HepG2 (cell line): ENCODE measurements at regions not wholly inside any gene's neighbourhood (a gene's known extent, or its start where the extent isn't known, plus 50 kb on each side); places are given as distances from the start of the nearest gene placed in this dataset.
A peak's percentile ranks its signal among the peaks of the same experiment; 100 is the strongest.

Experiments
- ATAC-seq: fragments of 200-7000 bp; cut with Tn5 transposase; 3 replicates; pipeline ENCODE4 v1.9.1; 2020; ENCODE audit warnings: mild to moderate bottlenecking, moderate library complexity
- BruUV-seq: library from RNA; stranded (reverse); fragments of 400-500 nt; replicated peaks from 2 replicates; lab custom pipeline; 2021; lab: Mats Ljungman, UMichigan
- CTCF ChIA-PET: fragments of 300-600 bp; formaldehyde crosslinking; extraction: SDS; loops from one replicate; lab custom pipeline; 2021; ENCODE audit warnings: low total read pairs, inconsistent platforms, low intra/inter-chr PET ratio; lab: Yijun Ruan, JAX
- POLR2A ChIA-PET: fragments of 350-600 bp; sonication (Branson Sonifier 250); formaldehyde crosslinking; loops from one replicate; lab custom pipeline; 2020; ENCODE audit warnings: antibody characterized with exemption, inconsistent platforms; lab: Yijun Ruan, JAX
- DNase-seq: peaks from one replicate; pipeline ENCODE4 v3.0.0-alpha.2; 2015; ENCODE audit warnings: low spot score
- FAIRE-seq: peaks from 3 replicates; lab custom pipeline; 2011; peaks lifted over from hg19 to GRCh38; lab: Jason Lieb, UNC
- H2AFZ ChIP-seq: one replicate; pipeline ENCODE4 v1.6.1; 2011; ENCODE audit warnings: low read length, inconsistent platforms
- H3K27ac ChIP-seq: fragments of 300-600 bp; 3 replicates; pipeline ENCODE4 v1.8.0; 2011; ENCODE audit warnings: mixed run types, mild to moderate bottlenecking, mixed read lengths, low read length, inconsistent platforms; ENCODE audit not compliant: insufficient read depth; ENCODE audit errors: extremely low read length
- H3K27me3 ChIP-seq, 2 experiments: fragments of 200-600 bp in 1 of 2; 2 replicates in 1 of 2; 3 replicates in 1 of 2; pipeline versions ENCODE4 v1.6.0 to v1.8.0; 2011; ENCODE audit warnings: low read length in 2 of 2, mild to moderate bottlenecking in 2 of 2, moderate library complexity in 2 of 2, inconsistent platforms in 1 of 2; ENCODE audit not compliant: insufficient read depth in 2 of 2, control insufficient read depth in 1 of 2
- H3K36me3 ChIP-seq, 2 experiments: fragments of 200-600 bp in 1 of 2; replicated peaks in 1 of 2; 2 replicates in 1 of 2; 3 replicates in 1 of 2; pipeline versions ENCODE4 v1.5.1 to v1.8.0; 2011; ENCODE audit warnings: low read length in 2 of 2, inconsistent platforms in 1 of 2; ENCODE audit not compliant: insufficient read depth in 2 of 2, control insufficient read depth in 1 of 2
- H3K4me1 ChIP-seq: 2 replicates; pipeline ENCODE4 v1.5.1; 2012; ENCODE audit warnings: low read length, inconsistent platforms; ENCODE audit not compliant: insufficient read depth
- H3K4me2 ChIP-seq: 2 replicates; pipeline ENCODE4 v1.6.0; 2011; ENCODE audit warnings: low read depth, low read length, inconsistent platforms
- H3K4me3 ChIP-seq, 3 experiments: fragments of 200-600 bp in 1 of 3; sonication (generic), shearing (Covaris generic) in 1 of 3; replicated peaks in 1 of 3; 2 replicates each; pipeline ENCODE4 v1.5.1; 2011 to 2016; ENCODE audit warnings: low read length in 3 of 3, inconsistent platforms in 2 of 3, low read depth in 2 of 3, mild to moderate bottlenecking in 2 of 3, control low read depth in 1 of 3, mixed read lengths in 1 of 3; ENCODE audit not compliant: insufficient read depth in 1 of 3
- H3K79me2 ChIP-seq: one replicate; pipeline ENCODE4 v1.6.1; 2011; ENCODE audit warnings: low read length, inconsistent platforms; ENCODE audit not compliant: insufficient read depth
- H3K9ac ChIP-seq: 2 replicates; pipeline ENCODE4 v1.6.0; 2011; ENCODE audit warnings: mild to moderate bottlenecking, low read depth, low read length, inconsistent platforms; ENCODE audit not compliant: insufficient read depth
- H3K9me3 ChIP-seq: 2 replicates; pipeline ENCODE4 v1.5.1; 2012; ENCODE audit warnings: mild to moderate bottlenecking, low read length
- H4K20me1 ChIP-seq: 2 replicates; pipeline ENCODE4 v1.6.0; 2011; ENCODE audit warnings: inconsistent platforms, mild to moderate bottlenecking, low read length, moderate library complexity; ENCODE audit not compliant: insufficient read depth
- CREB1 ChIP-seq, 2 experiments: fragments of 450-650 bp in 1 of 2; IDR thresholded peaks; 2 replicates each; pipeline ENCODE4 v1.6.1; 2016 to 2017; ENCODE audit warnings: control low read depth in 1 of 2, mild to moderate bottlenecking in 1 of 2, missing compliant biosample characterization in 1 of 2, missing genetic modification characterization in 1 of 2
- FOXA1 ChIP-seq, 2 experiments: fragments of 450-650 bp in 1 of 2; sonication (generic) in 1 of 2; formaldehyde crosslinking in 1 of 2; IDR thresholded peaks; 2 replicates each; pipeline versions ENCODE4 v1.4.0 to v1.6.1; 2016 to 2020; ENCODE audit warnings: missing genetic modification reagents in 1 of 2
- GATAD2A ChIP-seq: IDR thresholded peaks from 2 replicates; pipeline ENCODE4 v1.6.1; 2016
- NONO ChIP-seq, 2 experiments: fragments of 450-650 bp in 1 of 2; sonication (generic) in 1 of 2; formaldehyde crosslinking in 1 of 2; IDR thresholded peaks in 1 of 2; conservative IDR thresholded peaks in 1 of 2; 2 replicates each; pipeline versions ENCODE4 v1.6.1 to v1.8.0; 2017 to 2022; ENCODE audit warnings: mild to moderate bottlenecking in 1 of 2, missing genetic modification reagents in 1 of 2, moderate library complexity in 1 of 2
- PATZ1 ChIP-seq: sonication (generic); formaldehyde crosslinking; IDR thresholded peaks from 2 replicates; pipeline ENCODE4 v1.4.0; 2020; ENCODE audit warnings: missing genetic modification reagents
- SOX13 ChIP-seq, 3 experiments: fragments of 450-650 bp in 1 of 3; sonication (generic) in 1 of 3; formaldehyde crosslinking in 1 of 3; IDR thresholded peaks in 2 of 3; conservative IDR thresholded peaks in 1 of 3; 2 replicates each; pipeline versions ENCODE4 v1.5.0 to v1.6.1; 2016 to 2020; ENCODE audit warnings: antibody characterized with exemption in 1 of 3, mild to moderate bottlenecking in 1 of 3, missing compliant biosample characterization in 1 of 3, missing genetic modification reagents in 1 of 3, moderate library complexity in 1 of 3
- SRSF9 ChIP-seq: fragments of 200-400 bp; formaldehyde crosslinking; IDR thresholded peaks from 2 replicates; pipeline ENCODE4 v1.6.1; 2018; ENCODE audit warnings: borderline replicate concordance, mild to moderate bottlenecking, low read depth, low read length; ENCODE audit not compliant: insufficient read depth, poor library complexity, severe bottlenecking
- SRY ChIP-seq: sonication (generic); formaldehyde crosslinking; IDR thresholded peaks from 2 replicates; pipeline ENCODE4 v1.8.0; 2022; ENCODE audit warnings: mild to moderate bottlenecking, missing genetic modification reagents
- WGBS: methylation state at CpG from one replicate; pipeline ENCODE4 v1.1.6; 2017; ENCODE audit warnings: low lambda C conversion rate; 5-methylcytosine and 5-hydroxymethylcytosine counted together
- in situ Hi-C: cut with HindIII; loops from 2 replicates; pipeline ENCODE4 v1.10.0; 2017; ENCODE audit warnings: low pct_unique_long_range_greater_than_20kb; ENCODE audit not compliant: extremely low pct_ligation_motif_present
- intact Hi-C: fragments of 100-400 bp; cut with micrococcal nuclease; formaldehyde crosslinking; loops from one replicate; pipeline ENCODE4 v1.10.0; 2022; ENCODE audit not compliant: unreplicated experiment

- no peak overlapping the region for H3K27ac ChIP-seq
- no peak for ATAC-seq
- H3K36me3 ChIP-seq = no peaks in the 10 kb centered on the region
- peaks cover 0 to 5% of the 10 kb centered on the region in 2 experiments; a peak in 1 of 5 replicates for H3K27me3 ChIP-seq
- TF ChIP-seq SOX13 (IDR thresholded peaks at IDR 0.05) (no peak), SOX13 (CRISPR knock-in tag; conservative IDR thresholded peaks at IDR 0.05 in 1 of 2, IDR thresholded peaks at IDR 0.05 in 1 of 2) (peak in 1 of 2 experiments; percentile 11; a peak in 1 of 4 replicates), CREB1 (IDR thresholded peaks at IDR 0.05) (no peak), CREB1 (CRISPR knock-in tag; IDR thresholded peaks at IDR 0.05) (no peak), SRSF9 (no peak), SRY (CRISPR knock-in tag) (no peak), NONO (IDR thresholded peaks at IDR 0.05) (no peak), NONO (CRISPR knock-in tag; conservative IDR thresholded peaks at IDR 0.05) (no peak), GATAD2A (CRISPR knock-in tag) (no peak), FOXA1 (IDR thresholded peaks at IDR 0.05) (no peak), FOXA1 (CRISPR knock-in tag; IDR thresholded peaks at IDR 0.05) (0 out of 2 replicates have a peak, but pooled peaks have one; percentile 9), PATZ1 (CRISPR knock-in tag) (peak; percentile 12; the same call in 1 of the 2 replicates)
- TF ChIP-seq, all 625 proteins: peak for 3
- Histone ChIP-seq H3K4me3 (no peak overlapping the region), H3K79me2 (no peaks in the 10 kb centered on the region), H3K9me3 (no peaks in the 10 kb centered on the region), H3K4me2 (no peak overlapping the region), H2AFZ (no peak overlapping the region), H3K9ac (no peak overlapping the region), H4K20me1 (no peaks in the 10 kb centered on the region), H3K4me1 (peaks cover 57% of the 10 kb centered on the region)
- in situ Hi-C loops = loop anchor here (10.0 kb wide), 1 partner anchor 861 kb away; the partner anchor contains the start of genes ESF1 and NDUFAF5
- no peak for DNase-seq
- 0% methylated on average over 2 of the region's 2 CpGs for WGBS
- no TSS peak for BruUV-seq
- FAIRE-seq = no peak
- intact Hi-C loops = no loop called here
- ChIA-PET CTCF (interaction anchor here (1.8 to 7.3 kb wide), 4 partner anchors 10 to 182 kb away, joined by 3 to 127 read pairs (median 28); no protein-coding TSS in a partner anchor), POLR2A (no interaction called here)
These were observed 84.6 kb upstream of the SPTLC3 start for GRCh38 chr20:12924126-12924525.
